IMR-90 (cell line): ENCODE measurements at regions not wholly inside any gene's neighbourhood (a gene's known extent, or its start where the extent isn't known, plus 50 kb on each side); places are given as distances from the start of the nearest gene placed in this dataset.

Experiments
- ATAC-seq: fragments of 200-7000 bp; cut with Tn5 transposase; 2 replicates; pipeline ENCODE4 v1.9.1; 2020; ENCODE audit warnings: low read depth, mild to moderate bottlenecking, moderate library complexity
- BruUV-seq: library from RNA; stranded (reverse); fragments of 400-500 nt; replicated peaks from 2 replicates; lab custom pipeline; 2021; lab: Mats Ljungman, UMichigan
- CTCF ChIA-PET: fragments of 300-600 bp; formaldehyde crosslinking; extraction: SDS; loops from one replicate; lab custom pipeline; 2021; ENCODE audit warnings: antibody characterized with exemption; lab: Yijun Ruan, JAX
- POLR2A ChIA-PET: fragments of 300-600 bp; sonication (Branson Sonifier 250); formaldehyde crosslinking; loops from one replicate; lab custom pipeline; 2022; ENCODE audit warnings: antibody characterized with exemption; ENCODE audit not compliant: unreplicated experiment; lab: Charles Lee
- DNase-seq: peaks from one replicate; pipeline ENCODE4 v3.0.0; 2013
- H2AFZ ChIP-seq: replicated peaks from 2 replicates; pipeline ENCODE3; 2013; ENCODE audit warnings: low read length, mild to moderate bottlenecking; ENCODE audit not compliant: poor library complexity
- H2AK5ac ChIP-seq: 2 replicates; pipeline ENCODE4 v1.6.1; 2013; ENCODE audit warnings: low read depth, low read length, inconsistent platforms
- H2AK9ac ChIP-seq: replicated peaks from 2 replicates; pipeline ENCODE3; 2013; ENCODE audit warnings: mild to moderate bottlenecking, low read depth, low read length, moderate library complexity; ENCODE audit not compliant: poor library complexity
- H2BK120ac ChIP-seq: 2 replicates; pipeline ENCODE4 v1.6.1; 2013; ENCODE audit warnings: low read depth, low read length, inconsistent platforms
- H2BK15ac ChIP-seq: 3 replicates; pipeline ENCODE4 v1.6.1; 2013; ENCODE audit warnings: low read depth, low read length, inconsistent platforms
- H2BK20ac ChIP-seq: 2 replicates; pipeline ENCODE4 v1.6.1; 2013; ENCODE audit warnings: low read depth, mild to moderate bottlenecking, inconsistent platforms, low read length, moderate library complexity
- H2BK5ac ChIP-seq: 2 replicates; pipeline ENCODE4 v1.6.1; 2013; ENCODE audit warnings: mild to moderate bottlenecking, low read depth, low read length, inconsistent platforms; ENCODE audit not compliant: poor library complexity, severe bottlenecking
- H3K14ac ChIP-seq: replicated peaks from 2 replicates; pipeline ENCODE4 v1.6.1; 2013; ENCODE audit warnings: low read depth, low read length, inconsistent platforms
- H3K18ac ChIP-seq: 2 replicates; pipeline ENCODE4 v1.6.1; 2013; ENCODE audit warnings: low read depth, low read length, control low read depth
- H3K23ac ChIP-seq: 2 replicates; pipeline ENCODE4 v1.6.1; 2013; ENCODE audit warnings: low read depth, low read length, inconsistent platforms
- H3K27ac ChIP-seq: 2 replicates; pipeline ENCODE4 v1.5.1; 2013; ENCODE audit warnings: mild to moderate bottlenecking, control low read depth, low read length; ENCODE audit not compliant: insufficient read depth
- H3K27me3 ChIP-seq: 2 replicates; pipeline ENCODE4 v1.6.1; 2013; ENCODE audit warnings: low read length; ENCODE audit not compliant: control insufficient read depth, insufficient read depth
- H3K36me3 ChIP-seq: 2 replicates; pipeline ENCODE4 v1.6.1; 2013; ENCODE audit warnings: low read length, mixed read lengths; ENCODE audit not compliant: control insufficient read depth, insufficient read depth
- H3K4ac ChIP-seq: 2 replicates; pipeline ENCODE4 v1.6.1; 2013; ENCODE audit warnings: low read depth, low read length, inconsistent platforms
- H3K4me1 ChIP-seq: 2 replicates; pipeline ENCODE4 v1.6.1; 2013; ENCODE audit warnings: low read length, mixed read lengths; ENCODE audit not compliant: control insufficient read depth, insufficient read depth
- H3K4me2 ChIP-seq: 2 replicates; pipeline ENCODE4 v1.6.1; 2013; ENCODE audit warnings: low read depth, mild to moderate bottlenecking, control low read depth, low read length, moderate library complexity
- H3K4me3 ChIP-seq: 2 replicates; pipeline ENCODE4 v1.5.1; 2013; ENCODE audit warnings: low read depth, mild to moderate bottlenecking, control low read depth, low read length, moderate library complexity; ENCODE audit not compliant: insufficient read depth
- H3K56ac ChIP-seq: 2 replicates; pipeline ENCODE4 v1.6.1; 2013; ENCODE audit warnings: low read length, inconsistent platforms; ENCODE audit not compliant: insufficient read depth; ENCODE audit errors: extremely low read depth
- H3K79me1 ChIP-seq, 2 experiments: 2 replicates each; pipeline ENCODE4 v1.6.1; 2013; ENCODE audit warnings: low read length in 2 of 2, inconsistent platforms in 1 of 2, low read depth in 1 of 2
- H3K9ac ChIP-seq: 2 replicates; pipeline ENCODE4 v1.6.1; 2013; ENCODE audit warnings: low read depth, low read length, control low read depth
- H3K9me1 ChIP-seq: 2 replicates; pipeline ENCODE4 v1.6.1; 2013; ENCODE audit warnings: low read length, inconsistent platforms; ENCODE audit not compliant: insufficient read depth
- H3K9me3 ChIP-seq: 2 replicates; pipeline ENCODE4 v1.6.1; 2013; ENCODE audit warnings: low read length; ENCODE audit not compliant: control insufficient read depth, insufficient read depth
- H4K20me1 ChIP-seq: 2 replicates; pipeline ENCODE4 v1.6.1; 2013; ENCODE audit warnings: low read length, inconsistent platforms; ENCODE audit not compliant: insufficient read depth
- H4K5ac ChIP-seq: 2 replicates; pipeline ENCODE4 v1.6.1; 2013; ENCODE audit warnings: mild to moderate bottlenecking, low read depth, low read length, control low read depth
- H4K8ac ChIP-seq, 2 experiments: 2 replicates each; pipeline ENCODE4 v1.6.1; 2013; ENCODE audit warnings: low read depth in 2 of 2, low read length in 2 of 2, control low read depth in 1 of 2, inconsistent platforms in 1 of 2
- H4K91ac ChIP-seq: 2 replicates; pipeline ENCODE4 v1.6.1; 2013; ENCODE audit warnings: low read depth, low read length, inconsistent platforms; ENCODE audit not compliant: insufficient read depth
- CHD1 ChIP-seq: IDR thresholded peaks from 2 replicates; pipeline ENCODE4 v1.6.1; 2012; ENCODE audit warnings: low read depth, low read length, improper control_type of control experiment
- WGBS, 2 experiments: methylation state at CpG; one replicate each; pipeline versions ENCODE4 v1.1.5 to v1.1.7; 2013; ENCODE audit warnings: missing lambda C conversion rate in 2 of 2; ENCODE audit not compliant: insufficient read length in 1 of 2; ENCODE audit errors: extremely low coverage in 2 of 2; 5-methylcytosine and 5-hydroxymethylcytosine counted together
- dilution Hi-C: fragments of 300-500 bp; cut with HindIII; formaldehyde crosslinking; loops from one replicate; pipeline ENCODE4 v1.14.3; 2018; ENCODE audit warnings: low sequenced_read_pairs; ENCODE audit not compliant: unreplicated experiment
- in situ Hi-C: fragments of 300-500 bp; cut with MboI; formaldehyde crosslinking; loops from 3 replicates; pipeline ENCODE4 v1.14.3; 2019; ENCODE audit warnings: low sequenced_read_pairs, inconsistent platforms, mixed read lengths
- intact Hi-C: fragments of 100-400 bp; cut with micrococcal nuclease; formaldehyde crosslinking; loops from 2 replicates; pipeline ENCODE4 v1.10.0; 2022

DNA sequence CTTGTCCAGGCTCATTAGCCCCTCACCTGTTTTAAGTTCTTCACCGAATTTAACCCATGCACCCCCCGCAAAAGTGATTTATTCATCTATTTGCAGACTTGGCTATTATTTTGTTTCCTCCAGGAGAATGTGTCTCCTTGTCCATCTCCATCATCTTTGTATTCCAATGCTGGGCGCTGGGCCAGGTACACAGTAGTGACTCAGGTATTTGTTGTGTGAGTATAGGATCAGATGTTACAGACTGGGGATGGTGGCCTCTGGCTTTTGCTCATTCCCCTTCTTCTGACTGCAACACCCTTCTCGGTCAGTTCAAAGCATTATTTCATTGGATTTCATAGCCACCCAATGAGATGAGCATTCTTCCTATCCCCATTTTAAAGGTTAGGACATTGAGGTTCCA, 408.2 kb downstream of the MN1 start:
- H3K4ac ChIP-seq = no peak overlapping the region
- H2BK15ac ChIP-seq = no peak overlapping the region
- H3K18ac ChIP-seq = no peak overlapping the region
- no peaks in the 10 kb centered on the region for H4K20me1 ChIP-seq
- no peak overlapping the region for H2AK5ac ChIP-seq
- DNase-seq (no peak), ATAC-seq (no peak)
- no peak for TF ChIP-seq CHD1
- no peak overlapping the region for H4K8ac ChIP-seq
- ChIA-PET CTCF (no interaction called here), POLR2A (no interaction called here)
- H3K9me1 ChIP-seq = no peaks in the 10 kb centered on the region; the same call in 1 of the 2 replicates
- no peak overlapping the region for H3K23ac ChIP-seq
- no peak overlapping the region for H2BK5ac ChIP-seq
- no peak overlapping the region for H3K9ac ChIP-seq
- no peak overlapping the region for H2AK9ac ChIP-seq
- no peak overlapping the region for H2BK20ac ChIP-seq
- H2AFZ ChIP-seq = no peak overlapping the region
- H4K5ac ChIP-seq = no peak overlapping the region
- intact Hi-C loops (no loop called here), dilution Hi-C loops (no loop called here), in situ Hi-C loops (no loop called here)
- BruUV-seq = no TSS peak
- H4K91ac ChIP-seq = no peak overlapping the region
- H3K4me1 ChIP-seq = no peaks in the 10 kb centered on the region
- no peak overlapping the region for H3K4me2 ChIP-seq
- H3K56ac ChIP-seq = no peak overlapping the region
- H3K9me3 ChIP-seq = no peaks in the 10 kb centered on the region
- H2BK120ac ChIP-seq = no peak overlapping the region
- no peak overlapping the region for H3K14ac ChIP-seq
- H3K4me3 ChIP-seq = no peak overlapping the region
- no CpG with 5 or more reads among the region's 4 CpGs for WGBS, 2 experiments
- H3K36me3 ChIP-seq = no peaks in the 10 kb centered on the region
- H3K79me1 ChIP-seq = no peaks in the 10 kb centered on the region
- H3K27ac ChIP-seq = no peak overlapping the region
- peaks cover 51% of the 10 kb centered on the region for H3K27me3 ChIP-seq
